C4-2B (cell line): ENCODE measurements at regions not wholly inside any gene's neighbourhood (a gene's known extent, or its start where the extent isn't known, plus 50 kb on each side); places are given as distances from the start of the nearest gene placed in this dataset.

Experiments used
- H3K27ac ChIP-seq: fragments of 450-650 bp; 2 replicates; pipeline ENCODE4 v1.5.1; 2017
- CTCF ChIP-seq: fragments of 450-650 bp; conservative IDR thresholded peaks from 2 replicates; pipeline ENCODE4 v1.5.1; 2017; ENCODE audit warnings: mild to moderate bottlenecking
- ZFX ChIP-seq: fragments of 450-650 bp; IDR thresholded peaks from 2 replicates; pipeline ENCODE4 v1.6.1; 2017

- TF ChIP-seq CTCF = no peak
- TF ChIP-seq ZFX = no peak
These were observed 96.5 kb upstream of the ADRA1B start for GRCh38 chr5:159819591-159820411.

GRCh38 chr5:159820692-159821091 lies 95.6 kb upstream of the ADRA1B start:
- no peak overlapping the region for H3K27ac ChIP-seq
- TF ChIP-seq CTCF (no peak), ZFX (no peak)

More at GRCh38 chr5:159819591-159820411, 96.5 kb upstream of the ADRA1B start:
- no peak overlapping the region for H3K27ac ChIP-seq

- no peak overlapping the region for H3K27ac ChIP-seq
- no peak for TF ChIP-seq ZFX
- no peak for TF ChIP-seq CTCF
These were observed 94.8 kb upstream of the ADRA1B start for GRCh38 chr5:159821461-159821940.

- no peak overlapping the region for H3K27ac ChIP-seq
- TF ChIP-seq ZFX = no peak
- TF ChIP-seq CTCF = no peak
These were observed 91.8 kb upstream of the ADRA1B start for GRCh38 chr5:159824188-159825161.

GRCh38 chr5:159825551-159826051 lies 90.7 kb upstream of the ADRA1B start:
- H3K27ac ChIP-seq = no peak overlapping the region
- TF ChIP-seq ZFX (no peak), CTCF (no peak)

GRCh38 chr5:159826351-159827214 lies 89.7 kb upstream of the ADRA1B start:
- H3K27ac ChIP-seq = no peak overlapping the region
- TF ChIP-seq CTCF (no peak), ZFX (no peak)
